ENCODE measurements at regions not wholly inside any gene's neighbourhood (a gene's known extent, or its start where the extent isn't known, plus 50 kb on each side); places are given as distances from the start of the nearest gene placed in this dataset.

- ATAC-seq (ENCODE audit: low read depth) (no peak; the same call in 1 of the 3 replicates), DNase-seq (ENCODE audit: low spot score) (no peak)
- H3K36me3 ChIP-seq (ENCODE audit: low read depth): no peaks in the 10 kb centered on the region
- H3K4me1 ChIP-seq (ENCODE audit: insufficient read depth, poor library complexity, severe bottlenecking): peaks cover 18% of the 10 kb centered on the region
- H3K4me3 ChIP-seq (ENCODE audit: severe bottlenecking): no peak overlapping the region
- H3K9me3 ChIP-seq (ENCODE audit: severe bottlenecking): no peaks in the 10 kb centered on the region
- TF ChIP-seq, protein P1, sequence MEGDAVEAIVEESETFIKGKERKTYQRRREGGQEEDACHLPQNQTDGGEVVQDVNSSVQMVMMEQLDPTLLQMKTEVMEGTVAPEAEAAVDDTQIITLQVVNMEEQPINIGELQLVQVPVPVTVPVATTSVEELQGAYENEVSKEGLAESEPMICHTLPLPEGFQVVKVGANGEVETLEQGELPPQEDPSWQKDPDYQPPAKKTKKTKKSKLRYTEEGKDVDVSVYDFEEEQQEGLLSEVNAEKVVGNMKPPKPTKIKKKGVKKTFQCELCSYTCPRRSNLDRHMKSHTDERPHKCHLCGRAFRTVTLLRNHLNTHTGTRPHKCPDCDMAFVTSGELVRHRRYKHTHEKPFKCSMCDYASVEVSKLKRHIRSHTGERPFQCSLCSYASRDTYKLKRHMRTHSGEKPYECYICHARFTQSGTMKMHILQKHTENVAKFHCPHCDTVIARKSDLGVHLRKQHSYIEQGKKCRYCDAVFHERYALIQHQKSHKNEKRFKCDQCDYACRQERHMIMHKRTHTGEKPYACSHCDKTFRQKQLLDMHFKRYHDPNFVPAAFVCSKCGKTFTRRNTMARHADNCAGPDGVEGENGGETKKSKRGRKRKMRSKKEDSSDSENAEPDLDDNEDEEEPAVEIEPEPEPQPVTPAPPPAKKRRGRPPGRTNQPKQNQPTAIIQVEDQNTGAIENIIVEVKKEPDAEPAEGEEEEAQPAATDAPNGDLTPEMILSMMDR (IDR thresholded peaks at IDR 0.05; ENCODE audit: poor library complexity, severe bottlenecking): no peak
- H3K27ac ChIP-seq (ENCODE audit: poor library complexity, severe bottlenecking): peak overlapping the region; percentile 93
- no peaks in the 10 kb centered on the region for H3K27me3 ChIP-seq (ENCODE audit: insufficient read depth, poor library complexity, severe bottlenecking)
These were observed 106.5 kb upstream of the SLC45A1 start for GRCh38 chr1:8211251-8211882.

- ATAC-seq (ENCODE audit: low read depth): no peak
- TF ChIP-seq, protein P1 (IDR thresholded peaks at IDR 0.05; ENCODE audit: poor library complexity, severe bottlenecking): no peak
These were observed 110.7 kb upstream of the SLC45A1 start for GRCh38 chr1:8207202-8207601.

DNA sequence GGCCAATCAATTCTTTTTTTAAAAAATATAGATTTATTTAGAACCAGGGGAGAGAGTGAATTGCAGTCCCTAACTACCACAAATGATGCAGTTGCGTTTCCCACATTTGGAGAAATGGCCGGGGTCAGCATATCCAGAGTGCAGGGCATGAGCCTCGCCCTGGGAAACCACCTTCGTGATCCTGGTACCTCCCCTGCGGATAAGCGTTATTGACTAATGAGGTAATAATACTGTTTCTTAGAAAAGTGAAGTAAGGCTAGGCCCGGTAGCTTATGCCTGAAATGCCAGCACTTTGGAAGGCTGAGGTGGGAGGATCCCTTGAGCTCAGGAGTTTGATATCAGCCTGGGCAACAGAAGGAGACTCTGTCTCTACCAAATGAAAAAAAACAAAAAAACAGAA is 111.5 kb upstream of the SLC45A1 start:
- Histone ChIP-seq H3K36me3 (ENCODE audit: low read depth) (no peaks in the 10 kb centered on the region), H3K4me3 (ENCODE audit: severe bottlenecking) (no peak overlapping the region), H3K4me1 (ENCODE audit: insufficient read depth, poor library complexity, severe bottlenecking) (peaks cover 41% of the 10 kb centered on the region), H3K27me3 (ENCODE audit: insufficient read depth, poor library complexity, severe bottlenecking) (no peaks in the 10 kb centered on the region), H3K9me3 (ENCODE audit: severe bottlenecking) (no peaks in the 10 kb centered on the region), H3K27ac (ENCODE audit: poor library complexity, severe bottlenecking) (peak overlapping the region; percentile 97)
- TF ChIP-seq, protein P1 (IDR thresholded peaks at IDR 0.05; ENCODE audit: poor library complexity, severe bottlenecking): no peak
- no peak for ATAC-seq (ENCODE audit: low read depth)
- DNase-seq (ENCODE audit: low spot score): no peak

More at GRCh38 chr1:8207202-8207601, 110.7 kb upstream of the SLC45A1 start:
- no peak for DNase-seq (ENCODE audit: low spot score)
- H3K4me3 ChIP-seq (ENCODE audit: severe bottlenecking): no peak overlapping the region
- peaks cover 40% of the 10 kb centered on the region for H3K4me1 ChIP-seq (ENCODE audit: insufficient read depth, poor library complexity, severe bottlenecking)
- peak overlapping the region; percentile 97 for H3K27ac ChIP-seq (ENCODE audit: poor library complexity, severe bottlenecking)
- no peaks in the 10 kb centered on the region for H3K27me3 ChIP-seq (ENCODE audit: insufficient read depth, poor library complexity, severe bottlenecking)
- H3K9me3 ChIP-seq (ENCODE audit: severe bottlenecking): no peaks in the 10 kb centered on the region
- H3K36me3 ChIP-seq (ENCODE audit: low read depth): no peaks in the 10 kb centered on the region

DNA sequence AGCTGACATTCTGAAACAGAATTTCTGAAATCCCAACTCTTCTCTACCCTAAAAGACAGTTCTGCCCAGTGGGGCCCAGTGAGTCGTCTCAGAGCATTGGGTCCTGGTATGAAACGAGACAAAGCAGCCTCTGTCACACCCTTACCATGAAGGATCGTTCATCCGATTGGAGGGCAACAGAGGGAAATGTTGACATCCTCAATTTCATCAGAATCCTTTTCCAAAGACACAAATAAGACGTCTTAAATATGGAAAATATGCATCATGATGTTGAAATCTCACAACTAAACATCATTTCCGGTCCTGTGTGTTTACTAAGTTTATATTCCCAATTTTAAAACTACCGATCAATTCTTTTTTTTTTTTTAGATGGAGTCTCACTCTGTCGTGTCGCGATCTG is 112.1 kb upstream of the SLC45A1 start:
- H3K27me3 ChIP-seq (ENCODE audit: insufficient read depth, poor library complexity, severe bottlenecking): no peaks in the 10 kb centered on the region
- peaks cover 43% of the 10 kb centered on the region for H3K4me1 ChIP-seq (ENCODE audit: insufficient read depth, poor library complexity, severe bottlenecking)

GRCh38 chr1:8204826-8205225 is 113.1 kb upstream of the SLC45A1 start:
- Histone ChIP-seq H3K9me3 (ENCODE audit: severe bottlenecking) (no peaks in the 10 kb centered on the region), H3K27me3 (ENCODE audit: insufficient read depth, poor library complexity, severe bottlenecking) (no peaks in the 10 kb centered on the region), H3K4me3 (ENCODE audit: severe bottlenecking) (no peak overlapping the region), H3K36me3 (ENCODE audit: low read depth) (no peaks in the 10 kb centered on the region), H3K27ac (ENCODE audit: poor library complexity, severe bottlenecking) (peak overlapping the region; percentile 97), H3K4me1 (ENCODE audit: insufficient read depth, poor library complexity, severe bottlenecking) (peaks cover 43% of the 10 kb centered on the region)
- TF ChIP-seq, protein P1 (IDR thresholded peaks at IDR 0.05; ENCODE audit: poor library complexity, severe bottlenecking): no peak
- ATAC-seq (ENCODE audit: low read depth): no peak
- no peak for DNase-seq (ENCODE audit: low spot score)

More for the DNA sequence above, 112.1 kb upstream of the SLC45A1 start:
- Histone ChIP-seq H3K27ac (ENCODE audit: poor library complexity, severe bottlenecking) (peak overlapping the region; percentile 97), H3K36me3 (ENCODE audit: low read depth) (no peaks in the 10 kb centered on the region), H3K4me3 (ENCODE audit: severe bottlenecking) (no peak overlapping the region), H3K9me3 (ENCODE audit: severe bottlenecking) (no peaks in the 10 kb centered on the region)
- ATAC-seq (ENCODE audit: low read depth) (no peak), DNase-seq (ENCODE audit: low spot score) (no peak)
- TF ChIP-seq, protein P1 (IDR thresholded peaks at IDR 0.05; ENCODE audit: poor library complexity, severe bottlenecking): no peak

Data from RWPE2 (cell line).